ENCODE measurements at regions not wholly inside any gene's neighbourhood (a gene's known extent, or its start where the extent isn't known, plus 50 kb on each side); places are given as distances from the start of the nearest gene placed in this dataset.

DNA sequence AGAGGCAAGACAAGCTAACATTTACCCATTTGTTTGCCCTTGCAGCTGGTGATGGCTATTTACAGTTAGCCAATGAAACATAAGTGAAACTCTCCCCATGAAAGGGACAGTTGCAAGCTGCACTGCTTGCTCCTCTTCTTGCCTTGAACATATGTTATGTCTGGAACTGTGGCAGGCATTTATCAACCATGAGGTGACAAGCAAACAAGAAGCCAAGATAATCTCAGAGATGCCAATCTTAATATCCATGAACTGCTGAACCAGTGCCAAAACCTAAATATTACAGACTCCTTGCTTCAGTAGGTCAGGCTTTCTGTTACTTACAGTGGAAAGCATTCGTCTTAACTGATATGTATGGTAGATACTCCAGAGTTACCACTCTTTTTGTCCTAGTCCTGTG lies 133.4 kb downstream of the ACTBL2 start:
- TF ChIP-seq, protein P1, sequence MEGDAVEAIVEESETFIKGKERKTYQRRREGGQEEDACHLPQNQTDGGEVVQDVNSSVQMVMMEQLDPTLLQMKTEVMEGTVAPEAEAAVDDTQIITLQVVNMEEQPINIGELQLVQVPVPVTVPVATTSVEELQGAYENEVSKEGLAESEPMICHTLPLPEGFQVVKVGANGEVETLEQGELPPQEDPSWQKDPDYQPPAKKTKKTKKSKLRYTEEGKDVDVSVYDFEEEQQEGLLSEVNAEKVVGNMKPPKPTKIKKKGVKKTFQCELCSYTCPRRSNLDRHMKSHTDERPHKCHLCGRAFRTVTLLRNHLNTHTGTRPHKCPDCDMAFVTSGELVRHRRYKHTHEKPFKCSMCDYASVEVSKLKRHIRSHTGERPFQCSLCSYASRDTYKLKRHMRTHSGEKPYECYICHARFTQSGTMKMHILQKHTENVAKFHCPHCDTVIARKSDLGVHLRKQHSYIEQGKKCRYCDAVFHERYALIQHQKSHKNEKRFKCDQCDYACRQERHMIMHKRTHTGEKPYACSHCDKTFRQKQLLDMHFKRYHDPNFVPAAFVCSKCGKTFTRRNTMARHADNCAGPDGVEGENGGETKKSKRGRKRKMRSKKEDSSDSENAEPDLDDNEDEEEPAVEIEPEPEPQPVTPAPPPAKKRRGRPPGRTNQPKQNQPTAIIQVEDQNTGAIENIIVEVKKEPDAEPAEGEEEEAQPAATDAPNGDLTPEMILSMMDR (IDR thresholded peaks at IDR 0.05; ENCODE audit: insufficient read depth, low read length), result no peak
- TF ChIP-seq GABPA (IDR thresholded peaks at IDR 0.05; ENCODE audit: low read depth), result no peak

Measured in HL-60 (cell line).